ENCODE measurements at regions not wholly inside any gene's neighbourhood (a gene's known extent, or its start where the extent isn't known, plus 50 kb on each side); places are given as distances from the start of the nearest gene placed in this dataset.

- no peak overlapping the region for H3K4me3 ChIP-seq (ENCODE audit: low read depth, low read length)
- peak overlapping the region; percentile 93 for H3K27ac ChIP-seq (ENCODE audit: extremely low read depth, low read depth, low read length)
- ChIA-PET POLR2A (no interaction called here), CTCF (interaction anchor here (0.6 kb wide), 1 partner anchor 780 kb away, joined by 3 read pairs; no protein-coding TSS in a partner anchor)
- H3K36me3 ChIP-seq (ENCODE audit: control insufficient read depth in 2 of 2, insufficient read depth in 1 of 2, low read length in 2 of 2): no peaks in the 10 kb centered on the region
- peak; percentile 48; the same call in 1 of the 2 replicates for TF ChIP-seq ZNF600 (tag by site-specific recombination; IDR thresholded peaks at IDR 0.05)
- no peak for TF ChIP-seq ZNF169 (tag by site-specific recombination; IDR thresholded peaks at IDR 0.05)
- TF ChIP-seq FEZF1 (tag by site-specific recombination; IDR thresholded peaks at IDR 0.05): peak; percentile 31; the same call in 1 of the 2 replicates
- H3K4me1 ChIP-seq (ENCODE audit: control insufficient read depth, insufficient read depth, low read length): peaks cover 45% of the 10 kb centered on the region
- H3K9me3 ChIP-seq (ENCODE audit: control insufficient read depth, insufficient read depth, low read depth, low read length): no peaks in the 10 kb centered on the region
Measured at GRCh38 chr5:124654418-124654817, 92.0 kb downstream of the ZNF608 start.

DNA sequence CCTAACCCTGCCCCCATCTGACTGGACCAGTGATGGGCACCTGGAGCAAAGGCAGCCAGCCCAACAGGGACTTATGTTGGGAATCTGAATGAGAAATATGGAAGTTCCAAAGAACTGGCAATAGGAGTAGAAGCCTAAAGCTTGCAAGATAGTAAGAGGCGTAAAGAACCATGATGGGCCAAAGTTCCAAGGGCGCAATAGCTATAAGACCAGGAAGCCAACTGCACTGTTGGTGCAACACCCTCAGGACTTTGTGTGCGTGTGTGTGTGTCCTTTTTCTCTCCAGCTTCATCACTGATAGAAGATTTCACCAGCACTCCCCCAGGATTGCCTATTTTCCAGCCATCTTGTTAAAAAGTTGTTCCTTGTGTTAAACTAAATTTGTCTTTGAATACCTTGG is 92.8 kb downstream of the ZNF608 start:
- Histone ChIP-seq H3K4me1 (ENCODE audit: control insufficient read depth, insufficient read depth, low read length) (peaks cover 45% of the 10 kb centered on the region), H3K36me3 (ENCODE audit: control insufficient read depth in 2 of 2, insufficient read depth in 1 of 2, low read length in 2 of 2) (peaks cover 0 to under 1% of the 10 kb centered on the region in 2 experiments; a peak in 1 of 3 replicates), H3K9me3 (ENCODE audit: control insufficient read depth, insufficient read depth, low read depth, low read length) (no peaks in the 10 kb centered on the region), H3K27ac (ENCODE audit: extremely low read depth, low read depth, low read length) (peak overlapping the region; percentile 93; the same call in 1 of the 2 replicates), H3K4me3 (ENCODE audit: low read depth, low read length) (no peak overlapping the region)
- ChIA-PET POLR2A (interaction anchor here (0.6 kb wide), 1 partner anchor 23 kb away, joined by 3 read pairs; no protein-coding TSS in a partner anchor), CTCF (no interaction called here)
- peak; percentile 63; the same call in 1 of the 2 replicates for TF ChIP-seq ZBTB20 (tag by site-specific recombination; IDR thresholded peaks at IDR 0.05)
- TF ChIP-seq ZNF23 (tag by site-specific recombination; IDR thresholded peaks at IDR 0.05; ENCODE audit: borderline replicate concordance): no peak

DNA sequence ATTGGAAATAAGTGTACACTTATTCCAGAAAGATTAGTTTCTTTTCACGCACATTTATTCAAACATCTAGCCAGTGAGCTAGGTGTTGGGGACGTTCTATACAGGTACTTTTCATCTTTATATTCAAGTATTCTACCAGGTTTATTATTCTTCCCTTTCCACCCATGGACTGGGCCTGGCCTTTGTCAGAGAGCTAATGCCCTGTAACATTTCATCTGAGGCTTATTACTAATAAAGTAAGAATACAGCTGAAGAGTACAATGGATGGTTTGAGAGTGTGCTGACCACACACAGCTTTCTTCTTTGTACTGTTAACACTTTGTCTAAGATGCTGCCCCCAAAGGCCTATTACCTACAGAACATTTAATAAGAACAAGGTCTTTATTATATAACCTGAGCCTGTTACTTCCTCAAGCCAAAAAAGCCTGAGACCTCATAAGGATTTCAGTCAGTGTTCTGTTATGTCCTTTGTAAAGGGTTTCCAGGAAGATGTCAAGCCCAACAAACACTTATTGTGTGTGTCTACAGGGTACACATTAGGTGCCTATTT is 93.5 kb downstream of the ZNF608 start:
- H3K27ac ChIP-seq (ENCODE audit: extremely low read depth, low read depth, low read length): peak overlapping the region; percentile 98; the same call in 1 of the 2 replicates
- ChIA-PET CTCF (interaction anchor here (0.6 to 0.8 kb wide), 2 partner anchors 73 to 1846 kb away, joined by 3 to 4 read pairs; no protein-coding TSS in a partner anchor), POLR2A (interaction anchor here (0.6 to 1.3 kb wide), 2 partner anchors 8 to 24 kb away, joined by 3 to 4 read pairs; no protein-coding TSS in a partner anchor)
- peaks cover 42% of the 10 kb centered on the region for H3K4me1 ChIP-seq (ENCODE audit: control insufficient read depth, insufficient read depth, low read length)
- peaks cover 0 to 7% of the 10 kb centered on the region in 2 experiments; a peak in 1 of 3 replicates for H3K36me3 ChIP-seq (ENCODE audit: control insufficient read depth in 2 of 2, insufficient read depth in 1 of 2, low read length in 2 of 2)
- H3K4me3 ChIP-seq (ENCODE audit: low read depth, low read length): no peak overlapping the region
- H3K9me3 ChIP-seq (ENCODE audit: control insufficient read depth, insufficient read depth, low read depth, low read length): no peaks in the 10 kb centered on the region
- TF ChIP-seq, protein P1, sequence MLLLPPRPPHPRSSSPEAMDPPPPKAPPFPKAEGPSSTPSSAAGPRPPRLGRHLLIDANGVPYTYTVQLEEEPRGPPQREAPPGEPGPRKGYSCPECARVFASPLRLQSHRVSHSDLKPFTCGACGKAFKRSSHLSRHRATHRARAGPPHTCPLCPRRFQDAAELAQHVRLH (tag by site-specific recombination; IDR thresholded peaks at IDR 0.05): no peak
- no peak for TF ChIP-seq ZNF600 (tag by site-specific recombination; IDR thresholded peaks at IDR 0.05)
- TF ChIP-seq ZNF138 (tag by site-specific recombination; IDR thresholded peaks at IDR 0.05; ENCODE audit: borderline replicate concordance): no peak
- TF ChIP-seq TCF7L2 (IDR thresholded peaks at IDR 0.05; ENCODE audit: borderline replicate concordance, low read depth, low read length): no peak
- no peak for TF ChIP-seq WT1 (tag by site-specific recombination; IDR thresholded peaks at IDR 0.05)
- no peak for TF ChIP-seq SCRT2 (tag by site-specific recombination; IDR thresholded peaks at IDR 0.05)
- TF ChIP-seq, protein P2, sequence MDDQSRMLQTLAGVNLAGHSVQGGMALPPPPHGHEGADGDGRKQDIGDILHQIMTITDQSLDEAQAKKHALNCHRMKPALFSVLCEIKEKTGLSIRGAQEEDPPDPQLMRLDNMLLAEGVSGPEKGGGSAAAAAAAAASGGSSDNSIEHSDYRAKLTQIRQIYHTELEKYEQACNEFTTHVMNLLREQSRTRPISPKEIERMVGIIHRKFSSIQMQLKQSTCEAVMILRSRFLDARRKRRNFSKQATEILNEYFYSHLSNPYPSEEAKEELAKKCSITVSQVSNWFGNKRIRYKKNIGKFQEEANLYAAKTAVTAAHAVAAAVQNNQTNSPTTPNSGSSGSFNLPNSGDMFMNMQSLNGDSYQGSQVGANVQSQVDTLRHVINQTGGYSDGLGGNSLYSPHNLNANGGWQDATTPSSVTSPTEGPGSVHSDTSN (CRISPR knock-in tag; IDR thresholded peaks at IDR 0.05): no peak
- TF ChIP-seq ZIC2 (tag by site-specific recombination; IDR thresholded peaks at IDR 0.05): no peak
- TF ChIP-seq MEIS1 (CRISPR knock-in tag; IDR thresholded peaks at IDR 0.05; ENCODE audit: borderline replicate concordance): no peak
- no peak for TF ChIP-seq ZBTB48 (tag by site-specific recombination; IDR thresholded peaks at IDR 0.05)
- TF ChIP-seq ZXDB (tag by site-specific recombination; IDR thresholded peaks at IDR 0.05): no peak

GRCh38 chr5:124652514-124652819 is 94.0 kb downstream of the ZNF608 start:
- peaks cover 42% of the 10 kb centered on the region for H3K4me1 ChIP-seq (ENCODE audit: control insufficient read depth, insufficient read depth, low read length)
- ChIA-PET CTCF (interaction anchor here (0.6 to 0.8 kb wide), 2 partner anchors 73 to 94 kb away, joined by 3 read pairs; no protein-coding TSS in a partner anchor), POLR2A (interaction anchor here (1.3 kb wide), 1 partner anchor 9 kb away, joined by 4 read pairs; no protein-coding TSS in a partner anchor)
- peak overlapping the region; percentile 98 for H3K27ac ChIP-seq (ENCODE audit: extremely low read depth, low read depth, low read length)
- no peaks in the 10 kb centered on the region for H3K9me3 ChIP-seq (ENCODE audit: control insufficient read depth, insufficient read depth, low read depth, low read length)
- no peak overlapping the region for H3K4me3 ChIP-seq (ENCODE audit: low read depth, low read length)
- H3K36me3 ChIP-seq (ENCODE audit: control insufficient read depth in 2 of 2, insufficient read depth in 1 of 2, low read length in 2 of 2): peaks cover 0 to 11% of the 10 kb centered on the region in 2 experiments; a peak in 1 of 3 replicates
- TF ChIP-seq WT1 (tag by site-specific recombination; IDR thresholded peaks at IDR 0.05): peak; percentile 60
- TF ChIP-seq, protein P3, sequence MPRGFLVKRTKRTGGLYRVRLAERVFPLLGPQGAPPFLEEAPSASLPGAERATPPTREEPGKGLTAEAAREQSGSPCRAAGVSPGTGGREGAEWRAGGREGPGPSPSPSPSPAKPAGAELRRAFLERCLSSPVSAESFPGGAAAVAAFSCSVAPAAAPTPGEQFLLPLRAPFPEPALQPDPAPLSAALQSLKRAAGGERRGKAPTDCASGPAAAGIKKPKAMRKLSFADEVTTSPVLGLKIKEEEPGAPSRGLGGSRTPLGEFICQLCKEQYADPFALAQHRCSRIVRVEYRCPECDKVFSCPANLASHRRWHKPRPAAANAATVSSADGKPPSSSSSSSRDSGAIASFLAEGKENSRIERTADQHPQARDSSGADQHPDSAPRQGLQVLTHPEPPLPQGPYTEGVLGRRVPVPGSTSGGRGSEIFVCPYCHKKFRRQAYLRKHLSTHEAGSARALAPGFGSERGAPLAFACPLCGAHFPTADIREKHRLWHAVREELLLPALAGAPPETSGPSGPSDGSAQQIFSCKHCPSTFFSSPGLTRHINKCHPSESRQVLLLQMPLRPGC (tag by site-specific recombination; IDR thresholded peaks at IDR 0.05): peak; percentile 78
- TF ChIP-seq ZNF596 (tag by site-specific recombination; IDR thresholded peaks at IDR 0.05): peak; percentile 44
- TF ChIP-seq ZNF658 (tag by site-specific recombination; IDR thresholded peaks at IDR 0.05): no peak
- TF ChIP-seq TCF7L2 (IDR thresholded peaks at IDR 0.05; ENCODE audit: borderline replicate concordance, low read depth, low read length): peak; percentile 42; the same call in 1 of the 2 replicates
- TF ChIP-seq GLI2 (tag by site-specific recombination; IDR thresholded peaks at IDR 0.05; ENCODE audit: borderline replicate concordance, low read depth): peak; percentile 68; the same call in 1 of the 2 replicates
- TF ChIP-seq ZNF362 (tag by site-specific recombination; IDR thresholded peaks at IDR 0.05): no peak
- peak; percentile 82 for TF ChIP-seq PRDM6 (tag by site-specific recombination; IDR thresholded peaks at IDR 0.05)

All from HEK293 (cell line).